H9 (cell line): ENCODE measurements at regions not wholly inside any gene's neighbourhood (a gene's known extent, or its start where the extent isn't known, plus 50 kb on each side); places are given as distances from the start of the nearest gene placed in this dataset.

Experiments
- DNase-seq: peaks from one replicate; pipeline ENCODE4 v3.0.0-alpha.2; 2017
- H2AFZ ChIP-seq: one replicate; pipeline ENCODE4 v1.6.1; 2013; ENCODE audit warnings: mild to moderate bottlenecking, low read length, control low read depth, moderate library complexity
- H2AK5ac ChIP-seq: 2 replicates; pipeline ENCODE4 v1.6.1; 2013; ENCODE audit warnings: low read length, control low read depth, mixed read lengths; ENCODE audit not compliant: insufficient read length
- H2BK120ac ChIP-seq: one replicate; pipeline ENCODE4 v1.6.1; 2013; ENCODE audit warnings: low read depth, mild to moderate bottlenecking, low read length, control low read depth, inconsistent platforms; ENCODE audit not compliant: poor library complexity, severe bottlenecking
- H2BK12ac ChIP-seq: 2 replicates; pipeline ENCODE4 v1.6.1; 2013; ENCODE audit warnings: low read length, control low read depth, mixed read lengths, low read depth; ENCODE audit not compliant: insufficient read length
- H2BK15ac ChIP-seq: 2 replicates; pipeline ENCODE4 v1.6.1; 2013; ENCODE audit warnings: low read depth, low read length, control low read depth
- H2BK20ac ChIP-seq: one replicate; pipeline ENCODE4 v1.6.1; 2013; ENCODE audit warnings: low read depth, mild to moderate bottlenecking, low read length, control low read depth, inconsistent platforms; ENCODE audit not compliant: poor library complexity, severe bottlenecking
- H2BK5ac ChIP-seq: 2 replicates; pipeline ENCODE4 v1.6.1; 2013; ENCODE audit warnings: low read length, control low read depth, mixed read lengths; ENCODE audit not compliant: insufficient read length
- H3K14ac ChIP-seq: 2 replicates; pipeline ENCODE4 v1.6.1; 2013; ENCODE audit warnings: low read length, control low read depth; ENCODE audit not compliant: insufficient read depth
- H3K18ac ChIP-seq: 2 replicates; pipeline ENCODE4 v1.6.1; 2013; ENCODE audit warnings: low read depth, mild to moderate bottlenecking, mixed read lengths, low read length, control low read depth; ENCODE audit not compliant: insufficient read length
- H3K23ac ChIP-seq: 2 replicates; pipeline ENCODE4 v1.6.1; 2013; ENCODE audit warnings: low read length, control low read depth, mixed read lengths, low read depth; ENCODE audit not compliant: insufficient read length
- H3K23me2 ChIP-seq: 2 replicates; pipeline ENCODE4 v1.6.1; 2013; ENCODE audit warnings: low read depth, mild to moderate bottlenecking, mixed read lengths, low read length, control low read depth; ENCODE audit not compliant: insufficient read length, poor library complexity, severe bottlenecking
- H3K27ac ChIP-seq: 2 replicates; pipeline ENCODE4 v1.5.1; 2013; ENCODE audit warnings: low read length, control low read depth, mixed read lengths, low read depth; ENCODE audit not compliant: insufficient read length
- H3K27me3 ChIP-seq: 2 replicates; pipeline ENCODE4 v1.6.1; 2013; ENCODE audit warnings: low read length, control low read depth, inconsistent platforms; ENCODE audit not compliant: insufficient read depth
- H3K4ac ChIP-seq: 2 replicates; pipeline ENCODE4 v1.6.1; 2013; ENCODE audit warnings: low read depth, mild to moderate bottlenecking, control low read depth, inconsistent platforms, low read length, moderate library complexity
- H3K4me1 ChIP-seq: 2 replicates; pipeline ENCODE4 v1.6.1; 2013; ENCODE audit warnings: low read length, control low read depth, inconsistent platforms; ENCODE audit not compliant: insufficient read depth
- H3K4me2 ChIP-seq: 2 replicates; pipeline ENCODE4 v1.6.1; 2013; ENCODE audit warnings: low read length, control low read depth, mixed read lengths; ENCODE audit not compliant: insufficient read length, insufficient read depth
- H3K56ac ChIP-seq: 2 replicates; pipeline ENCODE4 v1.6.1; 2013; ENCODE audit warnings: low read depth, mild to moderate bottlenecking, mixed read lengths, low read length, control low read depth; ENCODE audit not compliant: insufficient read length
- H3K79me1 ChIP-seq: 2 replicates; pipeline ENCODE4 v1.6.1; 2013; ENCODE audit warnings: low read depth, mild to moderate bottlenecking, moderate library complexity, low read length, control low read depth, inconsistent platforms; ENCODE audit not compliant: insufficient read depth, poor library complexity, severe bottlenecking
- H3K79me2 ChIP-seq: 2 replicates; pipeline ENCODE4 v1.6.1; 2013; ENCODE audit warnings: low read length, control low read depth, inconsistent platforms; ENCODE audit not compliant: insufficient read depth
- H3K9ac ChIP-seq: 2 replicates; pipeline ENCODE4 v1.6.1; 2013; ENCODE audit warnings: low read length, control low read depth, mixed read lengths; ENCODE audit not compliant: insufficient read length; ENCODE audit errors: extremely low read depth
- H3K9me3 ChIP-seq: one replicate; pipeline ENCODE4 v1.6.1; 2013; ENCODE audit warnings: low read depth, low read length, inconsistent platforms; ENCODE audit not compliant: control insufficient read depth
- H3T11ph ChIP-seq: one replicate; pipeline ENCODE4 v1.6.1; 2013; ENCODE audit warnings: mild to moderate bottlenecking, low read length, control low read depth, inconsistent platforms
- H4K20me1 ChIP-seq: one replicate; pipeline ENCODE4 v1.6.1; 2013; ENCODE audit not compliant: control insufficient read depth, insufficient read length, insufficient read depth
- H4K5ac ChIP-seq: 2 replicates; pipeline ENCODE4 v1.6.1; 2013; ENCODE audit warnings: low read depth, mild to moderate bottlenecking, mixed read lengths, low read length, control low read depth; ENCODE audit not compliant: insufficient read length
- H4K8ac ChIP-seq: replicated peaks from 2 replicates; pipeline ENCODE4 v1.6.1; 2013; ENCODE audit warnings: low read length, control low read depth, mixed read lengths, low read depth; ENCODE audit not compliant: insufficient read length
- H4K91ac ChIP-seq: 2 replicates; pipeline ENCODE4 v1.6.1; 2013; ENCODE audit warnings: low read depth, mild to moderate bottlenecking, moderate library complexity, mixed read lengths, low read length, control low read depth; ENCODE audit not compliant: insufficient read length
- H3K27ac Mint-ChIP-seq, 3 experiments: 2 replicates in 2 of 3; 3 replicates in 1 of 3; pipeline ENCODE4 v1.8.0; 2020 to 2021; ENCODE audit warnings: mixed read lengths in 3 of 3, mild to moderate bottlenecking in 1 of 3, moderate library complexity in 1 of 3
- H3K27me3 Mint-ChIP-seq: 2 replicates; pipeline ENCODE4 v1.8.0; 2021; ENCODE audit warnings: low read depth, mild to moderate bottlenecking, moderate library complexity, mixed read lengths
- H3K36me3 Mint-ChIP-seq, 3 experiments: 2 replicates in 2 of 3; 3 replicates in 1 of 3; pipeline ENCODE4 v1.8.0; 2020 to 2021; ENCODE audit warnings: low read depth in 3 of 3, mixed read lengths in 3 of 3; ENCODE audit not compliant: insufficient read depth in 1 of 3
- H3K4me1 Mint-ChIP-seq, 2 experiments: 2 replicates each; pipeline ENCODE4 v1.8.0; 2020; ENCODE audit warnings: mixed read lengths in 2 of 2
- H3K4me3 Mint-ChIP-seq, 2 experiments: 2 replicates in 1 of 2; 3 replicates in 1 of 2; pipeline ENCODE4 v1.8.0; 2020 to 2021; ENCODE audit warnings: mild to moderate bottlenecking in 2 of 2, mixed read lengths in 2 of 2, moderate library complexity in 1 of 2
- H3K9me3 Mint-ChIP-seq, 2 experiments: 2 replicates in 1 of 2; 3 replicates in 1 of 2; pipeline ENCODE4 v1.8.0; 2020; ENCODE audit warnings: mild to moderate bottlenecking in 2 of 2, mixed read lengths in 2 of 2, moderate library complexity in 1 of 2
- WGBS: extraction: QIAGEN DNeasy Blood & Tissue Kit; methylation state at CpG from one replicate; pipeline ENCODE4 v1.1.7; 2013; ENCODE audit warnings: missing lambda C conversion rate, low lambda C conversion rate, mixed read lengths; ENCODE audit not compliant: insufficient read length; ENCODE audit errors: extremely low coverage; 5-methylcytosine and 5-hydroxymethylcytosine counted together
- TF ChIP-seq, protein P1 (sequence below): fragments of 200-600 bp; sonication (generic); conservative IDR thresholded peaks from 3 replicates; pipeline ENCODE4 v1.8.0; 2021; ENCODE audit warnings: antibody characterized with exemption, mild to moderate bottlenecking

DNA sequence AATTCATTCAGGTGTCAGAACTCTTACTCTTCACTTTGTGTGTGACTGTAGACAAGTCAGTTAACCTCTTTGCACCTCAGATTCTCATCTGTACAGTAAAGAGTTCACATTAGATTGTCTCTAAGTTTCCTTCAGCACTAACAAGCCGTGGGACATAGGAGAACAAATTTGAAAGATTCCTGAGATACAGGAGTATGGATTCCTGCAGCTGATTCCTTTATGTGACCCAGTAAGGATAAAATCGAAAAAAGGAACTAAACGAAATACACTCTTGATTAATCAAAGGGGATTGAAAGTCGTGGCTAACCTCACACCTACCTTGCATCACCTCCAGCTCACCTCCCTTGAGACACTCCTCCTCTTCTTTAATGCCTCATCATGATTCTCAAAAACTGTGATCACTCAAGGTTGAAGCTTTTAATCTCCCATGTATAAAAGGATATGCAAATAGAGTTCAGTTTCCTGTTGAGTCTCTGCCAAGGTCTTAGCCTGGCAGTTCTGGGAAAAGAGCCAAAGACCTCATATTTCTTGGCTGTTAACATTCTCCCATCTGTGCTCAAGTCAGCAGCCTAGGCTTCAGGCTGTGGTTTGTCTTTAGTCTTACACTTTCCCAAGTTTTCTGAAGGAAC, 156.6 kb downstream of the DAD1 start:
- H3K27me3 ChIP-seq, result 0 out of 2 replicates have a peak, but pooled peaks cover 2% of the 10 kb centered on the region
- Mint-ChIP-seq H3K9me3 (no peaks in the 10 kb centered on the region), H3K36me3 (no peaks in the 10 kb centered on the region), H3K27ac (no peak overlapping the region), H3K4me1 (peaks cover 0 to 6% of the 10 kb centered on the region in 2 experiments; a peak in 1 of 4 replicates), H3K27me3 (no peaks in the 10 kb centered on the region; the same call in 1 of the 2 replicates), H3K4me3 (no peak overlapping the region)
- DNase-seq, result no peak
- no peak overlapping the region for H3K27ac ChIP-seq
- H2AK5ac ChIP-seq, result no peak overlapping the region
- no CpG with 5 or more reads among the region's 4 CpGs for WGBS
- H3K4me1 ChIP-seq, result no peaks in the 10 kb centered on the region
- no peak overlapping the region for H2BK15ac ChIP-seq
- no peak overlapping the region for H3K23ac ChIP-seq
- H3K18ac ChIP-seq, result peak overlapping the region; percentile 50
- H3K4me2 ChIP-seq, result no peak overlapping the region
- H3K23me2 ChIP-seq, result no peaks in the 10 kb centered on the region
- no peak overlapping the region for H2BK12ac ChIP-seq
- no peaks in the 10 kb centered on the region for H3K9me3 ChIP-seq
- no peak overlapping the region for H2BK120ac ChIP-seq
- no peaks in the 10 kb centered on the region for H3K79me1 ChIP-seq
- no peak overlapping the region for H2BK20ac ChIP-seq
- H4K91ac ChIP-seq, result no peak overlapping the region
- no peak overlapping the region for H2AFZ ChIP-seq
- H3K9ac ChIP-seq, result no peak overlapping the region
- TF ChIP-seq, protein P1, sequence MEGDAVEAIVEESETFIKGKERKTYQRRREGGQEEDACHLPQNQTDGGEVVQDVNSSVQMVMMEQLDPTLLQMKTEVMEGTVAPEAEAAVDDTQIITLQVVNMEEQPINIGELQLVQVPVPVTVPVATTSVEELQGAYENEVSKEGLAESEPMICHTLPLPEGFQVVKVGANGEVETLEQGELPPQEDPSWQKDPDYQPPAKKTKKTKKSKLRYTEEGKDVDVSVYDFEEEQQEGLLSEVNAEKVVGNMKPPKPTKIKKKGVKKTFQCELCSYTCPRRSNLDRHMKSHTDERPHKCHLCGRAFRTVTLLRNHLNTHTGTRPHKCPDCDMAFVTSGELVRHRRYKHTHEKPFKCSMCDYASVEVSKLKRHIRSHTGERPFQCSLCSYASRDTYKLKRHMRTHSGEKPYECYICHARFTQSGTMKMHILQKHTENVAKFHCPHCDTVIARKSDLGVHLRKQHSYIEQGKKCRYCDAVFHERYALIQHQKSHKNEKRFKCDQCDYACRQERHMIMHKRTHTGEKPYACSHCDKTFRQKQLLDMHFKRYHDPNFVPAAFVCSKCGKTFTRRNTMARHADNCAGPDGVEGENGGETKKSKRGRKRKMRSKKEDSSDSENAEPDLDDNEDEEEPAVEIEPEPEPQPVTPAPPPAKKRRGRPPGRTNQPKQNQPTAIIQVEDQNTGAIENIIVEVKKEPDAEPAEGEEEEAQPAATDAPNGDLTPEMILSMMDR, result no peak
- no peak overlapping the region for H4K8ac ChIP-seq
- H4K20me1 ChIP-seq, result no peaks in the 10 kb centered on the region
- H4K5ac ChIP-seq, result no peak overlapping the region
- no peak overlapping the region for H2BK5ac ChIP-seq
- H3K79me2 ChIP-seq, result no peaks in the 10 kb centered on the region
- H3T11ph ChIP-seq, result no peak overlapping the region
- H3K4ac ChIP-seq, result no peak overlapping the region
- no peak overlapping the region for H3K14ac ChIP-seq
- no peak overlapping the region for H3K56ac ChIP-seq
